ENCODE measurements at regions not wholly inside any gene's neighbourhood (a gene's known extent, or its start where the extent isn't known, plus 50 kb on each side); places are given as distances from the start of the nearest gene placed in this dataset.

GRCh38 chr14:101225157-101226152 lies 321.9 kb upstream of the RTL1 start:
- no peak for DNase-seq
- Histone ChIP-seq H3K27me3 (ENCODE audit: low read depth) (peaks cover 53% of the 10 kb centered on the region), H3K9me3 (replicated peaks) (no peaks in the 10 kb centered on the region), H3K27ac (replicated peaks) (no peak overlapping the region), H3K4me3 (no peak overlapping the region), H3K4me1 (no peaks in the 10 kb centered on the region), H3K36me3 (no peaks in the 10 kb centered on the region)
- intact Hi-C loops (cut with micrococcal nuclease): no loop called here
- TF ChIP-seq, protein P1, sequence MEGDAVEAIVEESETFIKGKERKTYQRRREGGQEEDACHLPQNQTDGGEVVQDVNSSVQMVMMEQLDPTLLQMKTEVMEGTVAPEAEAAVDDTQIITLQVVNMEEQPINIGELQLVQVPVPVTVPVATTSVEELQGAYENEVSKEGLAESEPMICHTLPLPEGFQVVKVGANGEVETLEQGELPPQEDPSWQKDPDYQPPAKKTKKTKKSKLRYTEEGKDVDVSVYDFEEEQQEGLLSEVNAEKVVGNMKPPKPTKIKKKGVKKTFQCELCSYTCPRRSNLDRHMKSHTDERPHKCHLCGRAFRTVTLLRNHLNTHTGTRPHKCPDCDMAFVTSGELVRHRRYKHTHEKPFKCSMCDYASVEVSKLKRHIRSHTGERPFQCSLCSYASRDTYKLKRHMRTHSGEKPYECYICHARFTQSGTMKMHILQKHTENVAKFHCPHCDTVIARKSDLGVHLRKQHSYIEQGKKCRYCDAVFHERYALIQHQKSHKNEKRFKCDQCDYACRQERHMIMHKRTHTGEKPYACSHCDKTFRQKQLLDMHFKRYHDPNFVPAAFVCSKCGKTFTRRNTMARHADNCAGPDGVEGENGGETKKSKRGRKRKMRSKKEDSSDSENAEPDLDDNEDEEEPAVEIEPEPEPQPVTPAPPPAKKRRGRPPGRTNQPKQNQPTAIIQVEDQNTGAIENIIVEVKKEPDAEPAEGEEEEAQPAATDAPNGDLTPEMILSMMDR (IDR thresholded peaks at IDR 0.05; ENCODE audit: borderline replicate concordance): no peak

- H3K36me3 ChIP-seq: no peaks in the 10 kb centered on the region
- no peak for DNase-seq
- H3K9me3 ChIP-seq (replicated peaks): no peaks in the 10 kb centered on the region
- H3K4me1 ChIP-seq: no peaks in the 10 kb centered on the region
- intact Hi-C loops (cut with micrococcal nuclease): no loop called here
- TF ChIP-seq, protein P1 (IDR thresholded peaks at IDR 0.05; ENCODE audit: borderline replicate concordance): no peak
- H3K4me3 ChIP-seq: no peak overlapping the region
- no peak overlapping the region for H3K27ac ChIP-seq (replicated peaks)
- peaks cover 45% of the 10 kb centered on the region for H3K27me3 ChIP-seq (ENCODE audit: low read depth)
Measured at GRCh38 chr14:101226265-101226602, 322.7 kb upstream of the RTL1 start.

DNA sequence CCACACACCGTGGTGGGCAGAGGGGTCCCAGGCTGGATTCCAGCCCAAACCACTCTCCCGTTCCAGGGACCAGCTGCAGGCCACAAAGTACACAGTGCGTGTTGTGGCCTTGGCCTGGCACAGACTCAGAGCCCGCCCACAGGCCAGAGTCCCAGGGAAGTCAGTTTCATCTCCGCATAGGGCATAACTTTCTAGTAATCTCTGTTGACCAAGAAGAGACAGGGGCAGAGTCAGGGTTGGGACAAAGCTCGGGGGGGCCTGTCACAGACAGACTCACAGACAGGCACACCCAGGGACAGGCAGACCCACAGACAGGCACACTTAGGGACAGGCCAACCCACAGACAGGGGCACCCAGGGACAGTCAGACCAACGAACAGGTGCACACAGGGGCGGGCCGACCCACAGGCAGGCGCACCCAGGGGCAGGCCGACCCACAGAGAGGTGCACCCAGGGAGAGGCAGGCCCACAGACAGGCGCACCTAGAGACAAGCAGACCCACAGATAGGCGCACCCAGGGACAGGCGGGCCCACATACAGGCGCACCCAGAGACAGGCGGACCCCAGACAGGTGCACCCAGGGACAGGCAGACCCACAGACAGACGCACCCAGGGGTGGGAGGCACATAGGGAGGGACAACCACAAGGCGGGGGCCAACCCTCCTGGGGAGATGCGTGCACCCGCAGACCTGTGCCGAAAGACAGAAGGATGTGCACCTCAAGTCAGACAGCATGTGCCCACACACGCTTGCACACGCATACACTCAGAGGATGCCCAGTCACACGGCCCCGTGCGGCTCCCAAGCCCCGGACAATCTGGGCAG lies 323.3 kb upstream of the RTL1 start:
- Histone ChIP-seq H3K4me1 (no peaks in the 10 kb centered on the region), H3K36me3 (no peaks in the 10 kb centered on the region), H3K27me3 (ENCODE audit: low read depth) (peaks cover 39% of the 10 kb centered on the region), H3K4me3 (no peak overlapping the region), H3K9me3 (replicated peaks) (no peaks in the 10 kb centered on the region), H3K27ac (replicated peaks) (no peak overlapping the region)
- TF ChIP-seq, protein P1 (IDR thresholded peaks at IDR 0.05; ENCODE audit: borderline replicate concordance): no peak
- no peak for DNase-seq
- intact Hi-C loops (cut with micrococcal nuclease): no loop called here

- intact Hi-C loops (cut with micrococcal nuclease): no loop called here
- Histone ChIP-seq H3K36me3 (no peaks in the 10 kb centered on the region), H3K9me3 (replicated peaks) (no peaks in the 10 kb centered on the region), H3K4me3 (no peak overlapping the region), H3K4me1 (no peaks in the 10 kb centered on the region), H3K27me3 (ENCODE audit: low read depth) (peaks cover 34% of the 10 kb centered on the region), H3K27ac (replicated peaks) (no peak overlapping the region)
- TF ChIP-seq, protein P1 (IDR thresholded peaks at IDR 0.05; ENCODE audit: borderline replicate concordance): no peak
- no peak for DNase-seq
Measured at GRCh38 chr14:101227611-101228594, 324.4 kb upstream of the RTL1 start.
